ENCODE measurements at regions not wholly inside any gene's neighbourhood (a gene's known extent, or its start where the extent isn't known, plus 50 kb on each side); places are given as distances from the start of the nearest gene placed in this dataset.

GRCh38 chr3:124298951-124299350 lies 307.0 kb upstream of the ROPN1 start:
- TF ChIP-seq CTCF (IDR thresholded peaks at IDR 0.05; ENCODE audit: low read length) (no peak), EZH2 (IDR thresholded peaks at IDR 0.05; ENCODE audit: borderline replicate concordance, low read length) (no peak)
